GM12878 (cell line): ENCODE measurements at regions not wholly inside any gene's neighbourhood (a gene's known extent, or its start where the extent isn't known, plus 50 kb on each side); places are given as distances from the start of the nearest gene placed in this dataset.

Source experiments
- ATAC-seq: fragments of 200-7000 bp; cut with Tn5 transposase; 3 replicates; pipeline ENCODE4 v1.9.1; 2020; ENCODE audit warnings: mild to moderate bottlenecking, moderate library complexity
- BruUV-seq: library from RNA; stranded (reverse); fragments of 400-500 nt; replicated peaks from 2 replicates; lab custom pipeline; 2021; lab: Mats Ljungman, UMichigan
- CTCF ChIA-PET: fragments of 300-600 bp; sonication (Branson Sonifier 250); formaldehyde crosslinking; extraction: SDS; loops from one replicate; lab custom pipeline; 2021; ENCODE audit warnings: inconsistent platforms; lab: Yijun Ruan, JAX
- POLR2A ChIA-PET: fragments of 350-600 bp; formaldehyde crosslinking; extraction: SDS; loops from one replicate; lab custom pipeline; 2021; ENCODE audit warnings: inconsistent platforms; lab: Charles Lee
- RAD21 ChIA-PET: fragments of 300-600 bp; sonication (Branson Sonifier 250); formaldehyde crosslinking; loops from one replicate; lab custom pipeline; 2023; ENCODE audit warnings: antibody characterized with exemption; ENCODE audit not compliant: unreplicated experiment; lab: Charles Lee
- SMC1A ChIA-PET: fragments of 300-600 bp; sonication (Branson Sonifier 250); formaldehyde crosslinking; loops from one replicate; lab custom pipeline; 2023; ENCODE audit not compliant: unreplicated experiment, uncharacterized antibody; lab: Charles Lee
- DNase-seq: peaks from one replicate; pipeline ENCODE4 v3.0.0-alpha.2; 2011; ENCODE audit warnings: low read depth, low spot score
- FAIRE-seq: peaks from 3 replicates; lab custom pipeline; 2011; peaks lifted over from hg19 to GRCh38; lab: Jason Lieb, UNC
- H2AFZ ChIP-seq: 2 replicates; pipeline ENCODE4 v1.6.0; 2011; ENCODE audit warnings: low read depth, low read length, control low read depth; ENCODE audit not compliant: control insufficient read depth
- H3K27ac ChIP-seq: 2 replicates; pipeline ENCODE4 v1.5.1; 2011; ENCODE audit warnings: control low read depth; ENCODE audit not compliant: control insufficient read depth, insufficient read depth
- H3K27me3 ChIP-seq, 2 experiments: replicated peaks in 1 of 2; 2 replicates each; pipeline versions ENCODE4 v1.6.0 to v1.6.1; 2011; ENCODE audit warnings: low read length in 1 of 2; ENCODE audit not compliant: control insufficient read depth in 2 of 2, insufficient read depth in 2 of 2
- H3K36me3 ChIP-seq, 2 experiments: 2 replicates each; pipeline ENCODE4 v1.5.1; 2011; ENCODE audit warnings: low read length in 1 of 2; ENCODE audit not compliant: control insufficient read depth in 2 of 2, insufficient read depth in 2 of 2
- H3K4me1 ChIP-seq: 2 replicates; pipeline ENCODE4 v1.6.1; 2011; ENCODE audit warnings: mild to moderate bottlenecking, low read length, moderate library complexity, mixed read lengths; ENCODE audit not compliant: control insufficient read depth, insufficient read depth
- H3K4me2 ChIP-seq: 2 replicates; pipeline ENCODE4 v1.6.0; 2011; ENCODE audit warnings: control low read depth; ENCODE audit not compliant: control insufficient read depth, insufficient read depth
- H3K4me3 ChIP-seq: fragments of 200-600 bp; sonication (generic); 2 replicates; pipeline ENCODE4 v1.5.1; 2016
- H3K79me2 ChIP-seq: 2 replicates; pipeline ENCODE4 v1.6.0; 2011; ENCODE audit warnings: low read length; ENCODE audit not compliant: control insufficient read depth, insufficient read depth
- H3K9ac ChIP-seq: 2 replicates; pipeline ENCODE4 v1.8.0; 2011; ENCODE audit warnings: low read length, control low read depth, mixed read lengths; ENCODE audit not compliant: control insufficient read depth, insufficient read depth
- H3K9me3 ChIP-seq: replicated peaks from 3 replicates; pipeline ENCODE4 v1.5.1; 2011; ENCODE audit warnings: mild to moderate bottlenecking, low read length; ENCODE audit not compliant: control insufficient read depth, insufficient read depth
- H4K20me1 ChIP-seq: 2 replicates; pipeline ENCODE4 v1.6.0; 2011; ENCODE audit not compliant: control insufficient read depth, insufficient read depth
- BCL11A ChIP-seq: IDR thresholded peaks from 2 replicates; pipeline ENCODE4 v1.6.1; 2011; ENCODE audit warnings: low read depth, low read length
- BMI1 ChIP-seq: fragments of 450-650 bp; IDR thresholded peaks from 2 replicates; pipeline ENCODE4 v1.6.1; 2016; ENCODE audit warnings: mild to moderate bottlenecking, moderate library complexity, borderline replicate concordance
- CHD2 ChIP-seq: IDR thresholded peaks from 2 replicates; pipeline ENCODE4 v1.6.1; 2011; ENCODE audit warnings: low read depth, low read length, improper control_type of control experiment, borderline replicate concordance
- EZH2 ChIP-seq: IDR thresholded peaks from 2 replicates; pipeline ENCODE4 v1.6.1; 2012; ENCODE audit warnings: low read depth, mild to moderate bottlenecking, control low read depth, inconsistent platforms, low read length, borderline replicate concordance; ENCODE audit not compliant: control insufficient read depth
- MEF2A ChIP-seq: IDR thresholded peaks from 2 replicates; pipeline ENCODE4 v1.6.1; 2011; ENCODE audit warnings: low read depth, mild to moderate bottlenecking, low read length, moderate library complexity; ENCODE audit not compliant: insufficient read depth
- MXI1 ChIP-seq: fragments of 150-350 bp; IDR thresholded peaks from 2 replicates; pipeline ENCODE4 v1.6.1; 2011; ENCODE audit warnings: low read depth, mild to moderate bottlenecking, inconsistent platforms, low read length, improper control_type of control experiment
- NFIC ChIP-seq: IDR thresholded peaks from 2 replicates; pipeline ENCODE4 v1.6.1; 2012; ENCODE audit warnings: low read depth, mild to moderate bottlenecking, inconsistent platforms, low read length, moderate library complexity
- NFYA ChIP-seq: IDR thresholded peaks from 2 replicates; pipeline ENCODE4 v1.6.1; 2011; ENCODE audit warnings: low read depth, mild to moderate bottlenecking, low read length, improper control_type of control experiment, borderline replicate concordance
- RAD21 ChIP-seq: IDR thresholded peaks from 2 replicates; pipeline ENCODE4 v1.6.1; 2011; ENCODE audit warnings: mild to moderate bottlenecking, low read depth, low read length, moderate library complexity; ENCODE audit not compliant: insufficient read depth
- RAD51 ChIP-seq: fragments of 450-650 bp; IDR thresholded peaks from 2 replicates; pipeline ENCODE4 v1.6.1; 2016; ENCODE audit warnings: moderate library complexity, mild to moderate bottlenecking, inconsistent platforms
- RB1 ChIP-seq: fragments of 450-650 bp; formaldehyde crosslinking; IDR thresholded peaks from 2 replicates; pipeline ENCODE4 v1.6.1; 2017; ENCODE audit warnings: mild to moderate bottlenecking, borderline replicate concordance
- SIN3A ChIP-seq: IDR thresholded peaks from 2 replicates; pipeline ENCODE4 v1.6.1; 2012; ENCODE audit warnings: low read depth, low read length, improper control_type of control experiment
- STAT1 ChIP-seq: fragments of 450-650 bp; conservative IDR thresholded peaks from 2 replicates; pipeline ENCODE4 v1.6.1; 2014; ENCODE audit warnings: antibody characterized with exemption, mild to moderate bottlenecking
- TAF1 ChIP-seq: IDR thresholded peaks from 2 replicates; pipeline ENCODE4 v1.6.1; 2011; ENCODE audit warnings: mild to moderate bottlenecking, low read depth, low read length, borderline replicate concordance
- ZBTB4 ChIP-seq: fragments of 450-650 bp; formaldehyde crosslinking; IDR thresholded peaks from 2 replicates; pipeline ENCODE4 v1.4.0; 2022; ENCODE audit warnings: mild to moderate bottlenecking, moderate library complexity
- ZNF274 ChIP-seq: IDR thresholded peaks from one replicate; pipeline ENCODE4 v1.8.0; 2011; ENCODE audit not compliant: insufficient read length, insufficient read depth
- ZNF384 ChIP-seq: IDR thresholded peaks from 2 replicates; pipeline ENCODE4 v1.6.1; 2012; ENCODE audit warnings: low read depth, mild to moderate bottlenecking, low read length, improper control_type of control experiment, borderline replicate concordance
- WGBS: methylation state at CpG from one replicate; pipeline ENCODE4 v1.1.6; 2016; ENCODE audit warnings: low lambda C conversion rate; ENCODE audit not compliant: insufficient replicate concordance, insufficient coverage; ENCODE audit errors: missing lambda C conversion rate; 5-methylcytosine and 5-hydroxymethylcytosine counted together
- in situ Hi-C: fragments of 300-500 bp; cut with MboI; formaldehyde crosslinking; loops from 9 replicates; pipeline ENCODE4 v1.14.3; 2018; ENCODE audit warnings: mixed read lengths
- intact Hi-C: fragments of 100-400 bp; cut with micrococcal nuclease; formaldehyde crosslinking; loops from one replicate; pipeline ENCODE4 v1.14.2; 2022; ENCODE audit not compliant: unreplicated experiment
- TF ChIP-seq, protein P1 (sequence below): IDR thresholded peaks from 2 replicates; pipeline ENCODE4 v1.6.1; 2012; ENCODE audit warnings: low read length, inconsistent platforms

GRCh38 chr6:1538369-1538768, 71.3 kb upstream of the FOXC1 start (continued):
- no peak for TF ChIP-seq MXI1
- TF ChIP-seq NFYA, result no peak
- TF ChIP-seq SIN3A, result no peak
- TF ChIP-seq, protein P1, sequence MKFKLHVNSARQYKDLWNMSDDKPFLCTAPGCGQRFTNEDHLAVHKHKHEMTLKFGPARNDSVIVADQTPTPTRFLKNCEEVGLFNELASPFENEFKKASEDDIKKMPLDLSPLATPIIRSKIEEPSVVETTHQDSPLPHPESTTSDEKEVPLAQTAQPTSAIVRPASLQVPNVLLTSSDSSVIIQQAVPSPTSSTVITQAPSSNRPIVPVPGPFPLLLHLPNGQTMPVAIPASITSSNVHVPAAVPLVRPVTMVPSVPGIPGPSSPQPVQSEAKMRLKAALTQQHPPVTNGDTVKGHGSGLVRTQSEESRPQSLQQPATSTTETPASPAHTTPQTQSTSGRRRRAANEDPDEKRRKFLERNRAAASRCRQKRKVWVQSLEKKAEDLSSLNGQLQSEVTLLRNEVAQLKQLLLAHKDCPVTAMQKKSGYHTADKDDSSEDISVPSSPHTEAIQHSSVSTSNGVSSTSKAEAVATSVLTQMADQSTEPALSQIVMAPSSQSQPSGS, result no peak
- TF ChIP-seq ZNF384, result no peak
- TF ChIP-seq MEF2A, result no peak
- TF ChIP-seq BMI1, result no peak

DNA sequence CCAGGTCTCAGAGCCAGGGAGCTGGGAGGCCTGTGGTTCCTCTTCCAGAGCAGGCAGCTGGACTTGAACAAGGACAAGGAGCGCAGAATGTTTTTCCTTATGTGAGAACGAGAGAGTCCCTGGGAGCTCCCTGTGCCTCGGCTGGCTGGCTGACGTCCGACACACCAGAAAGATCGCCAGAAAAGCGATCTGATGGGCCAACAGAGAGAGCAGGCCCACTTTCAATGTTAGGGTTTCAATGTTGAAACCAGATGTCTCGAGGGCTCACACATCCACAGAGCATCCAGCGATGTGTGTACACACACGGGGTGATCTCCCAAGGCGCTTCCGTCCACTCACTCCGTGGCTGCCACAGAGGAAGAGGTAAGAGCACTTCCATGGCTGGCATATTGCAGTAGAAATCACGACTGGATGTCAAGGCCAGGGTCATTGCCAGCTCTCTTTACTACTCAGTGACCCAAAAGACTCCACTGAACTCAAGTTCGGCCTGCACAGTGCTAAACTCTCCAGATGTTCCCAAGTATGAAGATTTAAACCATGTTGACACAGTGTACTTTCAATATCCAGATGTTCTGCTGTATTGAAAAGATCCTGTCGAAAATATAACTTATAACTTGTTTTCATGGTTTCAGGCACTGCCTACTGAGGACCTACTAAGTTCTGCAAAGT, 70.8 kb upstream of the FOXC1 start:
- no TSS peak for BruUV-seq
- CTCF ChIA-PET, result no interaction called here
- POLR2A ChIA-PET, result no interaction called here
- no peaks in the 10 kb centered on the region for H3K36me3 ChIP-seq
- no peak overlapping the region for H2AFZ ChIP-seq
- RAD21 ChIA-PET, result no interaction called here
- H3K79me2 ChIP-seq, result no peaks in the 10 kb centered on the region
- intact Hi-C loops, result no loop called here
- WGBS, result 63% methylated on average over 16 of the region's 16 CpGs
- H3K4me2 ChIP-seq, result no peak overlapping the region
- no peak for DNase-seq
- FAIRE-seq, result no peak
- no peak for ATAC-seq
- no peaks in the 10 kb centered on the region for H4K20me1 ChIP-seq
- no peaks in the 10 kb centered on the region; a peak in 1 of 4 replicates for H3K27me3 ChIP-seq
- SMC1A ChIA-PET, result no interaction called here
- no peak overlapping the region for H3K9ac ChIP-seq
- H3K4me3 ChIP-seq, result no peak overlapping the region
- no peaks in the 10 kb centered on the region for H3K4me1 ChIP-seq
- no peak overlapping the region for H3K27ac ChIP-seq
- in situ Hi-C loops, result no loop called here
- no peaks in the 10 kb centered on the region for H3K9me3 ChIP-seq
- no peak for TF ChIP-seq NFIC
- no peak for TF ChIP-seq RAD51
- TF ChIP-seq CHD2, result no peak
- TF ChIP-seq EZH2, result no peak
- no peak for TF ChIP-seq SIN3A
- TF ChIP-seq ZNF384, result no peak
- no peak for TF ChIP-seq ZNF274
- no peak for TF ChIP-seq BCL11A
- TF ChIP-seq, protein P1, result no peak
- TF ChIP-seq TAF1, result no peak
- no peak for TF ChIP-seq RAD21
- TF ChIP-seq ZBTB4, result no peak
- no peak for TF ChIP-seq RB1
- no peak for TF ChIP-seq STAT1
